HS-5 (cell line): ENCODE measurements at regions not wholly inside any gene's neighbourhood (a gene's known extent, or its start where the extent isn't known, plus 50 kb on each side); places are given as distances from the start of the nearest gene placed in this dataset.

Source experiments
- DNase-seq: peaks from one replicate; pipeline ENCODE4 v3.0.0-alpha.2; 2012; ENCODE audit warnings: low read depth

DNA sequence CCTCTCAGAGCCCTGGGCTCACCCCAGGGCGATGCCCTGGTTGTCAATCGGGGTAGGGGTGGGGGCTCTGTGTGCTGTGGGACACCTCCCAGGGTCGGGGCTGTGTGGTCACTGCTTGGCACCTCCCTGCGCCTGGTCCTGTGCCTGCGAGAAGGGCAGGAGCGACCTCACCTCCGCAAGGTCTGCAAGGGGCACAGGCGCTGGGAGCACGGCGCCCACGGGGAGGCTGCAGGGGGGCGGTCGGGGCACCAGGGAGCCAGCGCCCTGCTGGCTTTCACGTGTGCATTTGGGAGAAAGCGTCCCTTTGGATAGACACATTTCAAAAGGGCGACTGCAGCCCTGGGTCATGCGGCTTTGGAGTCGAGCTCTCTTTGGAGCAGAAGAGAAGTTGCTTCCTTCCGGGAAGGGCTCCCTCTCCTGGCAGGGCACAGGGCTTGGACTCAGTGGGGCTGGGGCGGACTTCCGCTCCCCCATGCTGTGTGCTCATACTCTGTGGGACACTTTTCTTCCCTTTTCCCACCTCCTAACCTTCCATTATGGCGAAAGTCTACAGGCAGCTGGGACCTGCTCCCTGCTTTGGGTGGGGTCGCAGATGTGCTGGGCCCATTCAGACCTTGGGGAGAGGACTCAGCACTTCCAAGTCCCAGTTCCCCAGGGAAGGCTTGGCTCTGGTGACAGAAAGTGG, 52.9 kb upstream of the SLC28A3 start:
- DNase-seq, result no peak

DNA sequence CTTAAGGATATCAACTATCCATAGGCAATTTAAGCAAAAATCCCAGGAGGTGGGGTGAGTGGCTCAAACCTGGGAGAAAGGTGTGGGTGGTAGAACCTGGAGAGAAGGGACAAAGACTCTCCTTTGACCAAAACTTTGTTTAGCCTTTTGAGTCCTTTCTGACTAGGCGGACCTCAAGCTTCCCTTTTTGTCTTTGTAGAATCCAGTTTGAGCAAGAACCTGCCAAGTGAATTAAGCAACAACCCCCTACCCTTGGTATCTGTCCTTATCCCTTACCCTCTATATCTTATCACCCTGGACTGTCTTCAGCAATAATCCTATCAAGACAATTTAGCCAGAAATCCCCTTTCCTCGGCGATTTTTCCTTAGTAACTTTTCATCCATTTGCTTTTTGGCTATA, 53.5 kb upstream of the SLC28A3 start:
- DNase-seq, result no peak

DNA sequence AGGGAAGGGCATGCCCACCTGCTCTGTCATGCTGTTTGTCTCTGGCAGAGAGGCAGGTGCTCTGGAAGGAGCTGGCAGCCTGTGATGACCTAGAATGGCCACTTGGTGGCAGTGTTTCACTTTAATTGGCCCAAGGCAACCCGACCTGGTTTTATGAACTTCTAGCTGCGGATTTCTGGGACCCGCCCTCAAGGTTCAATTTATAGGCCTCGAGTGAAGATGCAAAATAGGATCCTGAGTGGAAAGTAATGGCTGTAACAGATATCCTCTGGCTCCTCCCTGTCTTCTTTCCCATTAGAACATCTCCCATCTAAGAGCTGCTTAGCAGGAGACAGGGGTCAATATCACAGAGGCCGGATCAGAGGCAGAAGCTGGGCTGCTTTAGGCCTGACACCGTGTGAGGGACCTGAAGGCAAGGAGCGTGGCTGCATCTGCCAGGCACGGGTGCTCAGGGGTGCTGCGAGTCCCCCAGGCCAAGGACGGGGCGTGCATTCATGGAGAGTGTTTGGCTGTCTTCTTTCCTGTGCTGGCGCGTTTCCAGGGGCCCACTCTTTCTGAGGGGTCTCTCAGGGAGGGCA, 56.7 kb upstream of the SLC28A3 start:
- DNase-seq, result peak; percentile 37

- DNase-seq, result peak; percentile 78
Measured at GRCh38 chr9:84397822-84398221, 57.3 kb upstream of the SLC28A3 start.

GRCh38 chr9:84402517-84402916, 62.0 kb upstream of the SLC28A3 start:
- DNase-seq, result no peak

DNA sequence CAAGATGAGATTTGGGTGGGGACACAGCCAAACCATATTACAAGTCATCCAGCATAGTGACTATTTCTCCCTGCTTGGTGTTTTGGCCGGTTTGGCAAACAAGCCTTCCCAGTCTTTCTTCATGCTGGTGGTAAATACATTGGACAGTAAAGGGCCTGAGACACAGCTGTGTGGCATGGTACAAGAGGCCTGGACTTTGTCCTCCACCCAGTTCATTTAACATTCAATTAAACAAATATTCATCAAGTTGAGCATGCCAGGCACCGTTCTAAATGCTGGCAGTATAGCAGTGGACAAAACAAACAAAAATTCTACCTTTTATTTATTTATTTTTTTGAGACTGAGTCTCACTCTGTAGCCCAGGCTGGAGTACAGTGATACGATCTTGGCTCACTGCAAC, 62.7 kb upstream of the SLC28A3 start:
- DNase-seq, result no peak

DNA sequence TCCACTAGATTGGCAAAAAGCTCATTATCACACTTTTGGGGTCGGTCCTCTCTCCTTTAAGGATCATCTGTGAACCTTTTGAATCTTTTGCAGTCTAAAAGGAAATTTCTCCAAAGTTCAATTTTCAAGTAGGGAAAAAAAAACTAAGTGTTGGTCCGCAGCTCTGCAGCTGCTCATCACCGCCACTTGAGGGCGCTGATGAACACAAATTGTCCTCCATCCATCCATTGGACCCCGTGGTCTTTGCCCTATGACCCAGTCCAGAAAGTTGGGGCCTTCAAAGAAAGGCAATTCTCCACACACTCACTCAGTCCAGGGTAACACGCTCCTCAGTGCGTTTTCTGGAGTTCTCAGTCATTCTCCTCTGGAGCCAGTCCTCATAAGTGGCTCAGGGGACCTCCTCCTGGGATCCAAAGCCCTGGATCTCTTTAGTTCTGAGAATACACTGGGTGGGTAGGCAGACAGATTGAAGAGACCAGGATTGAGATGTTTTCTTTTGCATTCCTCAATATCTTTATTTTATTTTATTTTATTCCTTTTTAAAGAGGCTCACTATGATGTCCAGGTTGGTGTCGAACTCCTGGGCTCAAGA, 63.6 kb upstream of the SLC28A3 start:
- no peak for DNase-seq

GRCh38 chr9:84405667-84406066, 65.1 kb upstream of the SLC28A3 start:
- no peak for DNase-seq

GRCh38 chr9:84408416-84408815, 67.9 kb upstream of the SLC28A3 start:
- DNase-seq, result no peak

GRCh38 chr9:84411683-84412267, 71.2 kb upstream of the SLC28A3 start:
- DNase-seq, result no peak

- DNase-seq, result no peak
Measured at GRCh38 chr9:84412654-84413053, 72.1 kb upstream of the SLC28A3 start.

DNA sequence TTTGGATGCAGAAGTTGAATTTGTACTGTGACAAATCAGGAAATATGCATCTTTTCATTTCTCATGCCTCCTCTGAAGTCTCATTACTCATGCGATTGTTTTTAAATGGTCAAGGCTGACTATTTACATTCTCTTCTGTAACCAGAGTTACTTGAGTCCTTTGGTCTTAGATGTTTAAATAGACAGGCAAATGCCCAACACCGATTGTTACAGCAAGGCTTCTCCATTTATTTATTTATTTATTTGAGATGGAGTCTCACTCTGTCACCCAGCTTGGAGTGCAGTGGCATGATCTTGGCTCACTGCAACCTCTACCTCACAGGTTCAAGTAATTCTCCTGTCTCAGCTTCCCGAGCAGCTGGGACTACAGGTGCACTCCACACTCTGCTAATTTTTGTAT, 72.7 kb upstream of the SLC28A3 start:
- DNase-seq, result no peak

DNA sequence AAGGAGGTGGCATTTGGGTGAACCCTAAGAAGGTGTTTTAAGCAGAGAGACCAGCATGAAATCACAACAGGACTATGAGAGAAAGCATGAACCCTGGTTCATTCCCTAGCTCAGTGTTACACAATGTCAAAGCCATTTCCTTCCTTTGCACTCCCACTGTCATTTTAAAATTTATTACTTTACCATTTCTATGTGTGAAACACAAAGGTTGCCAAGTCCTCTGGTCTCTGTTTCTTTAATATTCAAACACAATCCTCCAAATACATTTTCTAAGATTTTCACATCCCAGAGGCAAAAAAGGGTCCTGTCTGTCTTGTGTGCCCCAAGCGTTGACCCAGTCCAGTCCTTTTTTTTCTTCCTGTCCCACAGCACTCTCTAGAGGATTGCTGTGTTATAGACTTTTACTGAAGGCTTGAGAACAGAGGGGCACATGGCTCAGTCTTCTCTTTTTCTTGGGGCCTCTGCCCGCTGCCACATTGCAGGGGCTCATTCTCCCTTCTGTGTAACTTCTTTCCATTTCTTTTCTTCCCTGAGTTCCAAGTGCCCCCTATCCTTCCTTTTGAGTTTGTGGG, 78.6 kb upstream of the SLC28A3 start:
- DNase-seq, result no peak

DNA sequence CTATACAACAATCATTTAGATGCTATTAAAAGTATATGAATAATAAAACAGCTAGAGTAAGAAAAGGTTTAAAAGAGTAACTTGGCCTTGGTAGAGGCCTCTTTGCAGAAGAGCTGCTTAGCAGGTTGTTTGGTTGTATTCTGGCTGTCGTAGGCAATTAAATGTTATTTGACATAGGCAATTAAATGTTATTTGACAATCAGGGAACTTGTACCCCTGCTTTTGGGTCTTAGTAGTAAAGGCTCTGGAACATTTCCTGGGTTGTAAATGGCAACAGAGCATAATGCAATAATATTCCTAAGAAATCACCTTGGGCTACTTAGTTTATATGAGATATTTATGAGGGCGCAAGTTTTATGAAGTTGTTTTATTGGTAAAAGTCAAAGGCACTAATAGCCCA, 84.4 kb upstream of the SLC28A3 start:
- DNase-seq, result no peak

DNA sequence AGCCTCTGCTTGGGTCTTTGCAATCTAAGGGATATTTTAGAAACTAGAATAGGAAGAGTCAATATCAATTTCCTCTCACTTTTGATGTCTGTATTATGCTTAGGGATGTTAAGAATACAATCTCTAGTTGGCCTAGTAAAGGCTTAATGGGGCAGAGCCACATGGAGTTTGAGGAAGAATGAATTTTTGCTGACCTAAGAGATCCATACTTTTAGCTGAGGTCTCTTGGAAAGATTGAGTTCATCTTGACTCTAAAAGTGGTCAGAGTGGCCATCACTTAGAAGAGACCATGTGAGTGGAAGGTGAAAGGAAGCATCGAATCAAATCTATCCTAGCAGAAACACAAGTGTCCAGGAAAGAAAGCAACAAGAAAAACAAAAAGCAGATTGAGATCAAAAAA, 92.2 kb upstream of the SLC28A3 start:
- DNase-seq, result no peak

DNA sequence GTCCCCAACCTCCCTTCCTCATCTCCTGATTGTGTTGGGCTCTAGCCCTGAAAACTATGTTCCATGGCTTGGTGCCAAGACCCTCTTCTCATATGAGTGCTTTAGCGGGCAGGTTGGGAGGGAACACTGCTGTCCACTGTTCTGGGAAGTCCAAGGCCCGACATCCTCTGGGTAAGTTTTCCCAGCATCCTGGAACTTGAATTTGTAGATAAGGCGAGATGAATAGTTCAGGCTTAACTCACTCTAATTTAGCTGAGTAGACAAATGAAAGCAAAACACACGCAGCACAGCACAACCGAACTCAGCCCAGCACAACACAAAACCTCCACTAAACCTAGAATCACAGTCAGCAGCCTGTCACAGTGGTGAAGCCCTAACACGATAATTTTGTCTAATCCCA, 95.3 kb upstream of the SLC28A3 start:
- DNase-seq, result no peak

DNA sequence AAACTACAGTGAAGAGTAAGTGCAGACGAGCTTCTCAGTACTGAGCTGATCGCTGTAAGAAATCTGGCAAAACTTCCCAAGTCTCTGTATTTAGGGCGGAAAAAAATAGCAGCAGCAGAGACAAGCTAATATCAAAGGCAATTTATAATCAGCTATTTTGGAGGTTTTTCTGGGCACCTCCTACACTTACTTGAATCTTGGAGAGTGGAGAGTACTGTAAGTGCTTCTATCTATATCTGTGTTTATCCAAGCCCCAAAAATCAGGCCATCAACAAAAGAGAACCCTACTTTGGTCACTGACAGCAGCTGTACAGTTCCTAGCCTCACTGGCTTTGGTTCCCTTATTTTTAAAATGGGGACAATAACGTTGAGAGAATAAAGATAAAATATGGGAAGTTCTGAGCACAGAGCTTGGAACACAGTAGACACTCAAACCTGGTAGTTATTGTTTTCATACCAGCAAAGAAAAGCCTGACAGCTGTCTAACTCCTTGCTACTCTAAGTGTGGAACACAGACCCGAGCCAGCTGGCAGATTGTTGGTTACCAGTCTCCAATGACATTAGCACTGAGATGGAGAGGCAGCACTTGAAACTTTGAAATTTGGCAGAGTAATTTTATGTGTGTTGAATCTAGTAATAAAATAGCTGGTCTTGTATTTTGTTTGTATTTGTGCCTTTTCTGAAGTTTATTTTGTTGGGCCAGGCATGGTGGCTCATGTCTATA, 96.0 kb upstream of the SLC28A3 start:
- DNase-seq, result no peak

- DNase-seq, result no peak
Measured at GRCh38 chr9:84438391-84438790, 97.8 kb upstream of the SLC28A3 start.

- no peak for DNase-seq
Measured at GRCh38 chr9:84439250-84439649, 98.7 kb upstream of the SLC28A3 start.

- no peak for DNase-seq
Measured at GRCh38 chr9:84442712-84443111, 102.2 kb upstream of the SLC28A3 start.

GRCh38 chr9:84445737-84446136, 105.2 kb upstream of the SLC28A3 start:
- DNase-seq, result no peak

DNA sequence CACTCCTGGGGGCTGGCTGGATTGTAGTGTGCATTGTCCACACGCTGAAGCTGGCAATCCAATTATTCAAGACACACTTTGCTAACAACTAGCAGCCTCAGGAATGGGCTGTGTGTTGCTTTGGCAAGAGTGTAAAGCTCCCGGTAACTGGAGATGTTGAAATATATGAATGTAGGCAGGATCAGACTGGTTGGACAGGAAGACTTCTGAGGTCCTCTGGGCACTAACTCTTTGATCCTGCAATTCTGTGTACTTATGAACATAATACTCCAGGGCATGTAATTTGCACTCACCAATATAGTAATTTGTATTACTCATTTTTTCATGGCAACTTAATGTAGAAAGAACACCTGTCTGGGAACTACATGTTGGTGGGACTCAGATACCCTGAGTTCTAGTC, 106.7 kb upstream of the SLC28A3 start:
- DNase-seq, result no peak
